ENCODE measurements at regions not wholly inside any gene's neighbourhood (a gene's known extent, or its start where the extent isn't known, plus 50 kb on each side); places are given as distances from the start of the nearest gene placed in this dataset.
"Not testable (repeated sequence)": the region's sequence is repeated elsewhere in the genome, so short reads cannot be mapped to it uniquely, and the experiment has no call there.

DNA sequence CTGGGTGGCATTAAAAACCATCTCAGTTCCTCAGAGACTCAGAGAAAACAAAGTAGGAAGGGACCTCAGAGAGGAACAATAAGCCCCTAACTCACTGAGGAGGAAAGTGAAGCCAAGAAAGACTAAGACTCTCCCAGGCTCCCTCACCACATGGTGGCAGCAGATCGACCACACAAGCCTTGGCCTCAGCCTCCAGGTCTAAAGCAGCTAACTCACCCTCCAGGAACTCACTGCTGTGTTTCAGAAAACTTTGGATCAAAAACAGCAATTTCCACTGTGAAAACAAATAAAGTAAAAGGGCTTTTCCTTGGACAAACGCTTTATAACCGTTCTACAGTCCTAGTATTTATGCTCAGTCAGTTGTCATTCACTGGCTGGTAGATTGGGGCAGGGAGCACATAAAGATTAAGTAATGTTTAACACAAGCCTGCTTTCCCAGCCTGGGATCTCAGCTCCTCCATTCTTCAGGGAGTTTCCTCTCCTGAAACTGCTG, 137.4 kb downstream of the PPIAL4G start:
- not testable (repeated sequence) for H3K36me3 ChIP-seq (ENCODE audit: control insufficient read depth in 4 of 4, insufficient read depth in 3 of 4, low read depth in 1 of 4, low read length in 3 of 4); DNase-seq (ENCODE audit: low spot score); H3K4me3 ChIP-seq (ENCODE audit: low read depth in 1 of 3, low read length in 3 of 3); H3K4me1 ChIP-seq (ENCODE audit: control insufficient read depth in 4 of 4, insufficient read depth in 4 of 4, low read length in 3 of 4); H3K27me3 ChIP-seq (ENCODE audit: control insufficient read depth in 4 of 4, insufficient read depth in 4 of 4, low read length in 3 of 4); H3K9ac ChIP-seq (ENCODE audit: low read depth in 1 of 2, low read length in 2 of 2); H3K27ac ChIP-seq (ENCODE audit: low read depth in 1 of 2, low read length in 2 of 2); H3K9me3 ChIP-seq (ENCODE audit: control insufficient read depth in 4 of 4, low read length in 3 of 4)
- TF ChIP-seq RAD21 (IDR thresholded peaks at IDR 0.05), result peak; percentile 49 to 60
- TF ChIP-seq, protein P1, sequence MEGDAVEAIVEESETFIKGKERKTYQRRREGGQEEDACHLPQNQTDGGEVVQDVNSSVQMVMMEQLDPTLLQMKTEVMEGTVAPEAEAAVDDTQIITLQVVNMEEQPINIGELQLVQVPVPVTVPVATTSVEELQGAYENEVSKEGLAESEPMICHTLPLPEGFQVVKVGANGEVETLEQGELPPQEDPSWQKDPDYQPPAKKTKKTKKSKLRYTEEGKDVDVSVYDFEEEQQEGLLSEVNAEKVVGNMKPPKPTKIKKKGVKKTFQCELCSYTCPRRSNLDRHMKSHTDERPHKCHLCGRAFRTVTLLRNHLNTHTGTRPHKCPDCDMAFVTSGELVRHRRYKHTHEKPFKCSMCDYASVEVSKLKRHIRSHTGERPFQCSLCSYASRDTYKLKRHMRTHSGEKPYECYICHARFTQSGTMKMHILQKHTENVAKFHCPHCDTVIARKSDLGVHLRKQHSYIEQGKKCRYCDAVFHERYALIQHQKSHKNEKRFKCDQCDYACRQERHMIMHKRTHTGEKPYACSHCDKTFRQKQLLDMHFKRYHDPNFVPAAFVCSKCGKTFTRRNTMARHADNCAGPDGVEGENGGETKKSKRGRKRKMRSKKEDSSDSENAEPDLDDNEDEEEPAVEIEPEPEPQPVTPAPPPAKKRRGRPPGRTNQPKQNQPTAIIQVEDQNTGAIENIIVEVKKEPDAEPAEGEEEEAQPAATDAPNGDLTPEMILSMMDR (IDR thresholded peaks at IDR 0.05; ENCODE audit: low read depth, low read length, missing input control), result peak; percentile 15
- 7% methylated on average over 3 of the region's 3 CpGs for WGBS

DNA sequence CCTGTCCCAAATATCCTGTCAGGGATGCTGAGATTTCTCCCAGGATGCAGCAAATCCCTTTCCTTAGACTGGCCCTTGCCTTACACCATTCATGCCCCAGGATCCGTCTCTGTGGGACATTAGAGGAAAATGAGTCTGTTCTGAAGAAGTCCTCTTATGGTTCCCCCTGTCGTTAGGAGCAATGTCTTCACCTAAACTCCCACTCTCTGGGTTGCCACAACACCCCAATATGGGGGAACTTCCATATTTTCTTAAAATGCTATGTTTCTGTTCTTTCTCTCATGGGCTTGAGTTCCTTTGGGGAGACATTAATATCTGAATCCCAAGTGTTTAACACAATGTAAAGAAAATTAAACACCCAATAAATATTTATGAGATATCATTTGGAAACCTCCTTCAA, 138.5 kb downstream of the PPIAL4G start:
- H3K27ac ChIP-seq (ENCODE audit: low read depth in 1 of 2, low read length in 2 of 2); H3K4me1 ChIP-seq (ENCODE audit: control insufficient read depth in 4 of 4, insufficient read depth in 4 of 4, low read length in 3 of 4); H3K4me3 ChIP-seq (ENCODE audit: low read depth in 1 of 3, low read length in 3 of 3); H3K9me3 ChIP-seq (ENCODE audit: control insufficient read depth in 4 of 4, low read length in 3 of 4); DNase-seq (ENCODE audit: low spot score); H3K9ac ChIP-seq (ENCODE audit: low read depth in 1 of 2, low read length in 2 of 2); H3K36me3 ChIP-seq (ENCODE audit: control insufficient read depth in 4 of 4, insufficient read depth in 3 of 4, low read depth in 1 of 4, low read length in 3 of 4); H3K27me3 ChIP-seq (ENCODE audit: control insufficient read depth in 4 of 4, insufficient read depth in 4 of 4, low read length in 3 of 4): not testable (repeated sequence)
- 71% methylated on average over 2 of the region's 2 CpGs for WGBS

DNA sequence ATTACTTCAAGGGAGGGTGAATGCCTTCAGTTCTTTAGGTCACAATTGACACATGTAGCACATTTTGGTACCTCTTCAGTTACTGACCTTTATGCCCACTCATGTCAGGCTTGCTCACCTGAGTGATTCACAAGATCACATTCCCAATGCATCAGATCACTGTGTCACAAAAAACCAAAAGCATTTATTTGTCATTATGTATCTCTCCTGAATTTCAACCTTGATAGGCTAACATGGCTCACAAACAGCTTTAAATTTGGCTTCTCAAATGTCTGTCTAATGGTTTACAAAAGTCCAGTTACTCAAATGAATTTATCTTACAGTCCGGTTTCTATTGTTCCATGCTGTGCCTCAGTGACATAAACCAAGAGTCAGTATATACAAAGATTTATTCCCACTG, 141.4 kb downstream of the PPIAL4G start:
- WGBS, result 95% methylated on average over 1 of the region's 1 CpG
- H3K4me3 ChIP-seq (ENCODE audit: low read depth in 1 of 3, low read length in 3 of 3); H3K9ac ChIP-seq (ENCODE audit: low read depth in 1 of 2, low read length in 2 of 2); DNase-seq (ENCODE audit: low spot score); H3K27ac ChIP-seq (ENCODE audit: low read depth in 1 of 2, low read length in 2 of 2); H3K4me1 ChIP-seq (ENCODE audit: control insufficient read depth in 4 of 4, insufficient read depth in 4 of 4, low read length in 3 of 4); H3K9me3 ChIP-seq (ENCODE audit: control insufficient read depth in 4 of 4, low read length in 3 of 4); H3K36me3 ChIP-seq (ENCODE audit: control insufficient read depth in 4 of 4, insufficient read depth in 3 of 4, low read depth in 1 of 4, low read length in 3 of 4); H3K27me3 ChIP-seq (ENCODE audit: control insufficient read depth in 4 of 4, insufficient read depth in 4 of 4, low read length in 3 of 4): not testable (repeated sequence)

DNA sequence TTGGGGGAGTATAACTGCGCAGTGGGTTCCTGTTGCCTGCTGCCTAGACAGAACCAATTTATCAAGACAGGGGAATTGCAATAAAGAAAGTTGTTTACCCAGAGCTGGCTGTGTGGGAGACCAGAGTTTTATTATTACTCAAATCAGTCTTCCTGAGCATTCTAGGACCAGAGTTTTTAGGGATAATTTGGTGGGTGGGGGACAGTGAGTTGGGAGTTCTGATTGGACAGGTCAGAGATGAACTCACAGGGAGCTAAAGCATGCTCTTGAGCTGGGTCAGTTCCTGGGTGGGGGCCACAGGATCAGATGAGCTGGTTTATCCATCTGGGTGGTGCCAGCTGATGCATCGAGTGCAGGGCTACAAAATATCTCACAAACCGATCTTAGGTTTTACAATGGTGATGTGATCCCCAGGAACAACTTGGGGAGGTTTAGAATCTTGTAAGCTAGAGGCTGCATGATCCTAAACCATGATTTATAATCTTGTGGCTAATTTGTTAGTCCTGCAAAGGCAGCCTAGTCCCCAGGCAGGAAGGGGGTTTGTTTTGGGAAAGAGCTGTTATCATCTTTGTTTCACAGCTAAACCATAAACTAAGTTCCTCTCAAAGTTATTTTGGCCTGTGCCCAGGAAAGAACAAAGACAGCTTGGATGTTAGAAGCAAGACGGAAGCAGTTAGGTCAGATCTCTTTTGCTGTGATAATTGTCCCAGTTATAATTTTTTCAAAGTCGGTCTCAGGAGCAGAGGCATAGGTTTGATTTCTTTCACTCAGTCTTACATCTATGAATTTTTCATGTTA, 146.8 kb downstream of the PPIAL4G start:
- H3K4me1 ChIP-seq (ENCODE audit: control insufficient read depth in 4 of 4, insufficient read depth in 4 of 4, low read length in 3 of 4), result peaks cover 3 to 19% (median 9%) of the 10 kb centered on the region in 4 donors
- H3K36me3 ChIP-seq (ENCODE audit: control insufficient read depth in 4 of 4, insufficient read depth in 3 of 4, low read depth in 1 of 4, low read length in 3 of 4); H3K27ac ChIP-seq (ENCODE audit: low read depth in 1 of 2, low read length in 2 of 2); H3K9ac ChIP-seq (ENCODE audit: low read depth in 1 of 2, low read length in 2 of 2); H3K4me3 ChIP-seq (ENCODE audit: low read depth in 1 of 3, low read length in 3 of 3); H3K9me3 ChIP-seq (ENCODE audit: control insufficient read depth in 4 of 4, low read length in 3 of 4); DNase-seq (ENCODE audit: low spot score); H3K27me3 ChIP-seq (ENCODE audit: control insufficient read depth in 4 of 4, insufficient read depth in 4 of 4, low read length in 3 of 4): not testable (repeated sequence)
- WGBS, result 57% methylated on average over 5 of the region's 5 CpGs

DNA sequence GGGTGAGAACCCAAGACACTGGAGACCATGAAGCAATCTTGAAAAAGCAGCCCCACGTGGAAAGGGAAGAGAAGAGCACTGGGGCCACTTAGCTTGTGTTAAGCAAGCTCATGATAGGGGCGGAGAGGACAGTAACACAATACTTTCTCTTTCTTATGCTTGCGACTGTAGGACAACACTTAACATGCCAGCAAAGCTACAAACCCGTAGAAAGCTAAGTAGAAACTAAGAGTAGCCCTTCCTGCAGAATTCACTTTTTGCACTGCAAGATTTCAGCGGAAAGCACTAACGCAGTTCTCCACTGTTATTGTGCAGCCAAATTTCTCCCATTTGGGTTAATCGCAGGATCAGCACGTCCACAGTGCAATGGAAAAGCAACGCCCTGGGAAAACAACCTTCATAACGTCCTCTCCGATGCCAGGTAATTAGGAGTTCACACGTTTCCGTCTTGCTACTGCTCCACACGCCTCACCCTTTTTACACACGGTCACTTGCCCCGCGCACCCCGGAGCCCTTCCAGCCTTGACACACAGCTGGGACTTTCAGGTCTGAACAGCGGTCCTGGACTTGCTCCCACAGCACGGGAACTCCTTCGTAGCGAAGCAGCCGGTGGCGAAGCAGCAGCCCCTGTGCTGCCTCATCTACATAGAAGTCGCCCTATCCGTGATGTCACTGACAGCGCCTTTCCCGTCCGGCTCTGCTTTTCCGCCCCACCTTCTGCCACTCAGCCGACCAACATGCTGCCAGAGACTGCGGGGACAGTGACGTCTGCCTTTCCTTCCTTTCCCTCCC, 148.6 kb downstream of the PPIAL4G start:
- Histone ChIP-seq H3K27ac (ENCODE audit: low read depth in 1 of 2, low read length in 2 of 2) (peak overlapping the region; percentile 69 to 78), H3K4me3 (ENCODE audit: low read depth in 1 of 3, low read length in 3 of 3) (peak overlapping the region; percentile 51 to 80 (median 63)), H3K36me3 (ENCODE audit: control insufficient read depth in 4 of 4, insufficient read depth in 3 of 4, low read depth in 1 of 4, low read length in 3 of 4) (no peaks in the 10 kb centered on the region), H3K9me3 (ENCODE audit: control insufficient read depth in 4 of 4, low read length in 3 of 4) (no peaks in the 10 kb centered on the region), H3K9ac (ENCODE audit: low read depth in 1 of 2, low read length in 2 of 2) (peak overlapping the region; percentile 59 to 96), H3K4me1 (ENCODE audit: control insufficient read depth in 4 of 4, insufficient read depth in 4 of 4, low read length in 3 of 4) (peaks cover 3 to 19% (median 9%) of the 10 kb centered on the region in 4 donors), H3K27me3 (ENCODE audit: control insufficient read depth in 4 of 4, insufficient read depth in 4 of 4, low read length in 3 of 4) (peaks cover 0 to 3% (median 1%) of the 10 kb centered on the region in 4 donors)
- WGBS, result under 1% methylated on average over 33 of the region's 33 CpGs
- peak; percentile 55 for DNase-seq (ENCODE audit: low spot score)
- TF ChIP-seq YY1 (IDR thresholded peaks at IDR 0.05), result peak; percentile 72
- peak in 1 of 2 donors; percentile 41 for TF ChIP-seq EGR1 (IDR thresholded peaks at IDR 0.05; ENCODE audit: low read depth in 2 of 2)
- TF ChIP-seq TAF1 (conservative IDR thresholded peaks at IDR 0.05), result no peak
- TF ChIP-seq FOXA1 (IDR thresholded peaks at IDR 0.05), result no peak
- peak; percentile 13 to 42 for TF ChIP-seq RXRA (IDR thresholded peaks at IDR 0.05)
- TF ChIP-seq, protein P1 (IDR thresholded peaks at IDR 0.05; ENCODE audit: low read depth, low read length, missing input control), result no peak
- peak; percentile 23 to 74 for TF ChIP-seq GABPA (IDR thresholded peaks at IDR 0.05 in 1 of 2, conservative IDR thresholded peaks at IDR 0.05 in 1 of 2)
- peak; percentile 12 for TF ChIP-seq FOXA2 (IDR thresholded peaks at IDR 0.05)
- TF ChIP-seq, protein P2, sequence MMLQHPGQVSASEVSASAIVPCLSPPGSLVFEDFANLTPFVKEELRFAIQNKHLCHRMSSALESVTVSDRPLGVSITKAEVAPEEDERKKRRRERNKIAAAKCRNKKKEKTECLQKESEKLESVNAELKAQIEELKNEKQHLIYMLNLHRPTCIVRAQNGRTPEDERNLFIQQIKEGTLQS (IDR thresholded peaks at IDR 0.05), result no peak

Data from liver (tissue), 8 donors.